CD4-positive, alpha-beta T cell (primary cell): ENCODE measurements at regions not wholly inside any gene's neighbourhood (a gene's known extent, or its start where the extent isn't known, plus 50 kb on each side); places are given as distances from the start of the nearest gene placed in this dataset.

ENCODE experiments used
- ATAC-seq: fragments of 200-7000 bp; cut with Tn5 transposase; one replicate; pipeline ENCODE4 v1.10.0; 2022; ENCODE audit warnings: mild to moderate bottlenecking; ENCODE audit not compliant: poor library complexity
- CTCF ChIA-PET: fragments of 350-600 bp; sonication (Branson Sonifier 250); formaldehyde crosslinking; loops from one replicate; lab custom pipeline; 2021; ENCODE audit warnings: antibody characterized with exemption, inconsistent platforms; lab: Charles Lee
- POLR2A ChIA-PET: fragments of 350-600 bp; sonication (Branson Sonifier 250); formaldehyde crosslinking; loops from one replicate; lab custom pipeline; 2021; ENCODE audit warnings: antibody characterized with exemption, inconsistent platforms; lab: Charles Lee
- DNase-seq, 14 experiments: peaks; one replicate each; pipeline ENCODE4 v3.0.0-alpha.2; 2013 to 2020; ENCODE audit warnings: mixed read lengths in 2 of 14
- H3K27ac ChIP-seq, 2 donors: one replicate each; pipeline versions ENCODE4 v1.5.1 to v1.7.0; 2013; ENCODE audit warnings: low read length in 2 of 2, low read depth in 1 of 2, mild to moderate bottlenecking in 1 of 2
- H3K27me3 ChIP-seq, 2 experiments: 1 replicate in 1 of 2; 2 replicates in 1 of 2; pipeline versions ENCODE4 v1.6.1 to v1.7.0; 2013; ENCODE audit warnings: low read length in 2 of 2, control low read depth in 1 of 2, mild to moderate bottlenecking in 1 of 2, moderate library complexity in 1 of 2; ENCODE audit not compliant: insufficient read depth in 2 of 2, control insufficient read depth in 1 of 2
- H3K36me3 ChIP-seq: one replicate; pipeline ENCODE4 v1.6.1; 2013; ENCODE audit warnings: low read length, control low read depth; ENCODE audit not compliant: insufficient read depth
- H3K4me1 ChIP-seq: one replicate; pipeline ENCODE4 v1.6.1; 2013; ENCODE audit warnings: low read length, control low read depth; ENCODE audit not compliant: insufficient read depth
- H3K4me3 ChIP-seq: one replicate; pipeline ENCODE4 v1.5.1; 2013; ENCODE audit warnings: mild to moderate bottlenecking, low read length, moderate library complexity
- H3K9me3 ChIP-seq, 2 experiments: 1 replicate in 1 of 2; 2 replicates in 1 of 2; pipeline versions ENCODE4 v1.6.1 to v1.7.0; 2013; ENCODE audit warnings: low read length in 2 of 2, mild to moderate bottlenecking in 2 of 2, control low read depth in 1 of 2, moderate library complexity in 1 of 2; ENCODE audit not compliant: control insufficient read depth in 1 of 2, insufficient read depth in 1 of 2
- H3K27ac Mint-ChIP-seq: one replicate; pipeline ENCODE4 v1.8.0; 2020; ENCODE audit warnings: mixed read lengths
- H3K27me3 Mint-ChIP-seq: one replicate; pipeline ENCODE4 v1.8.0; 2021; ENCODE audit warnings: mixed read lengths
- H3K36me3 Mint-ChIP-seq: one replicate; pipeline ENCODE4 v1.8.0; 2021; ENCODE audit warnings: low read depth, mixed read lengths
- H3K4me1 Mint-ChIP-seq: one replicate; pipeline ENCODE4 v1.8.0; 2021; ENCODE audit warnings: low read depth, mixed read lengths
- H3K4me3 Mint-ChIP-seq: one replicate; pipeline ENCODE4 v1.8.0; 2020; ENCODE audit warnings: mild to moderate bottlenecking, mixed read lengths
- H3K9me3 Mint-ChIP-seq: one replicate; pipeline ENCODE4 v1.8.0; 2020; ENCODE audit warnings: mixed read lengths
- intact Hi-C, 2 experiments: fragments of 100-400 bp; cut with DNase I in 1 of 2; cut with micrococcal nuclease in 1 of 2; formaldehyde crosslinking; loops; one replicate each; pipeline versions ENCODE4 v1.15.1 to v1.9.0; 2023 to 2025; cut with DNase I, micrococcal nuclease
- TF ChIP-seq, protein P1 (sequence below): fragments of 200-600 bp; IDR thresholded peaks from one replicate; pipeline ENCODE4 v1.8.0; 2022; ENCODE audit warnings: antibody characterized with exemption, mild to moderate bottlenecking

DNA sequence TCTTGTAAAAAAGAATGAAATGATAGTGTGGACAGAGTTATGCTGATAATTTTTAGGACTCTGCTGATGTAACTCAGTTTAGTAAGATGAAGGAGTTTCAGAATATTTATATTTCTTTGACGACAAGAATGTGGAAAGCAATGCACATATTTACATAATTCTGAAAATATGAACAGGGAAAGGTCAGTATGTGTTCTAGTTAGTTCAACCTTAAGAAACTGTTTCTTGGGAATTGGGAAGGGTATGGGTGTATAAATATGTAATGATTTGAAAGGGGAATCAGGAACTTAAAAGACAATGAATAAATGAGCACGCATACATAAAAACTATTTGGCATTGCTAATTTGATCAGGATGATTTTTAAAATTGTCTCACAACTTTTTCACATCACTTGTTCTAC lies 1226.1 kb downstream of the SI start:
- Mint-ChIP-seq H3K4me1 (no peaks in the 10 kb centered on the region), H3K27ac (no peak overlapping the region), H3K27me3 (no peaks in the 10 kb centered on the region), H3K4me3 (no peak overlapping the region), H3K36me3 (no peaks in the 10 kb centered on the region), H3K9me3 (peaks cover 5% of the 10 kb centered on the region)
- TF ChIP-seq, protein P1, sequence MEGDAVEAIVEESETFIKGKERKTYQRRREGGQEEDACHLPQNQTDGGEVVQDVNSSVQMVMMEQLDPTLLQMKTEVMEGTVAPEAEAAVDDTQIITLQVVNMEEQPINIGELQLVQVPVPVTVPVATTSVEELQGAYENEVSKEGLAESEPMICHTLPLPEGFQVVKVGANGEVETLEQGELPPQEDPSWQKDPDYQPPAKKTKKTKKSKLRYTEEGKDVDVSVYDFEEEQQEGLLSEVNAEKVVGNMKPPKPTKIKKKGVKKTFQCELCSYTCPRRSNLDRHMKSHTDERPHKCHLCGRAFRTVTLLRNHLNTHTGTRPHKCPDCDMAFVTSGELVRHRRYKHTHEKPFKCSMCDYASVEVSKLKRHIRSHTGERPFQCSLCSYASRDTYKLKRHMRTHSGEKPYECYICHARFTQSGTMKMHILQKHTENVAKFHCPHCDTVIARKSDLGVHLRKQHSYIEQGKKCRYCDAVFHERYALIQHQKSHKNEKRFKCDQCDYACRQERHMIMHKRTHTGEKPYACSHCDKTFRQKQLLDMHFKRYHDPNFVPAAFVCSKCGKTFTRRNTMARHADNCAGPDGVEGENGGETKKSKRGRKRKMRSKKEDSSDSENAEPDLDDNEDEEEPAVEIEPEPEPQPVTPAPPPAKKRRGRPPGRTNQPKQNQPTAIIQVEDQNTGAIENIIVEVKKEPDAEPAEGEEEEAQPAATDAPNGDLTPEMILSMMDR: no peak
- Histone ChIP-seq H3K9me3 (no peaks in the 10 kb centered on the region), H3K4me3 (no peak overlapping the region), H3K4me1 (no peaks in the 10 kb centered on the region), H3K36me3 (no peaks in the 10 kb centered on the region), H3K27me3 (no peaks in the 10 kb centered on the region), H3K27ac (no peak overlapping the region)
- POLR2A ChIA-PET: no interaction called here
- intact Hi-C loops: no loop called here
- DNase-seq (no peak), ATAC-seq (no peak)
- CTCF ChIA-PET: no interaction called here

GRCh38 chr3:163838769-163839168 lies 1239.5 kb downstream of the SI start:
- Mint-ChIP-seq H3K27me3 (no peaks in the 10 kb centered on the region), H3K27ac (no peak overlapping the region), H3K4me3 (no peak overlapping the region), H3K36me3 (no peaks in the 10 kb centered on the region), H3K9me3 (peaks cover 14% of the 10 kb centered on the region), H3K4me1 (no peaks in the 10 kb centered on the region)
- ATAC-seq (no peak), DNase-seq (no peak)
- H3K4me3 ChIP-seq: no peak overlapping the region
- intact Hi-C loops: no loop called here
- no peaks in the 10 kb centered on the region for H3K36me3 ChIP-seq
- no peaks in the 10 kb centered on the region for H3K4me1 ChIP-seq
- H3K9me3 ChIP-seq: peaks cover 5 to 13% of the 10 kb centered on the region in 2 experiments
- H3K27ac ChIP-seq: no peak overlapping the region
- POLR2A ChIA-PET: no interaction called here
- CTCF ChIA-PET: no interaction called here
- H3K27me3 ChIP-seq: no peaks in the 10 kb centered on the region
- TF ChIP-seq, protein P1: no peak

- H3K4me1 ChIP-seq: no peaks in the 10 kb centered on the region
- H3K36me3 ChIP-seq: no peaks in the 10 kb centered on the region
- no peak overlapping the region for H3K27ac ChIP-seq
- H3K27me3 Mint-ChIP-seq: no peaks in the 10 kb centered on the region
- TF ChIP-seq, protein P1: no peak
- POLR2A ChIA-PET: no interaction called here
- no peak overlapping the region for H3K4me3 Mint-ChIP-seq
- H3K9me3 ChIP-seq: peaks cover 0 to 4% of the 10 kb centered on the region in 2 experiments
- H3K4me3 ChIP-seq: no peak overlapping the region
- intact Hi-C loops: no loop called here
- DNase-seq (no peak), ATAC-seq (no peak)
- no peaks in the 10 kb centered on the region for H3K4me1 Mint-ChIP-seq
- CTCF ChIA-PET: no interaction called here
- no peak overlapping the region for H3K27ac Mint-ChIP-seq
- no peaks in the 10 kb centered on the region for H3K27me3 ChIP-seq
- H3K36me3 Mint-ChIP-seq: no peaks in the 10 kb centered on the region
- peaks cover 8% of the 10 kb centered on the region for H3K9me3 Mint-ChIP-seq
Observed at GRCh38 chr3:163832547-163832946, 1245.7 kb downstream of the SI start.
